NCI-H524 (cell line): ENCODE measurements at regions not wholly inside any gene's neighbourhood (a gene's known extent, or its start where the extent isn't known, plus 50 kb on each side); places are given as distances from the start of the nearest gene placed in this dataset.

Source experiments
- DNase-seq, 2 experiments: peaks; one replicate each; lab custom pipeline; 2025; lab: John Stamatoyannopoulos, UW

DNA sequence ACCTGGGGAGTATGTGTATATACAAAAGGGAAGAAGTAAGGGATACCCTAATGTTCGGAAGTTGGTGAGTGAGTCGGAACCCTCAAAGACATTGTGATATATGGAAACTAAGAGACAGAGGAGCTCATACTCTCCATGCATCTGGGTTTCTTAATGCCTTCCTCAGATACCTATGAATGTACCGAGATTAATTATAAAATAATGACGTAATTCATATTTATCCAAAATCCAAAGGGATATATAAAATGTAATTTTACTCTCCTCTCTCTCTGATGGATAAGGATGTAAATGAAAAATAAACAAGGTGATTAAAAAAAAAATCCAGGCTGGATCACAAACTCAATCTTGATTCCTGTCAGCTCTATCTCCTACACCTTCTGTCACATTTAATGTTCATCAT, 275.9 kb upstream of the FAM241A start:
- DNase-seq, result no peak

DNA sequence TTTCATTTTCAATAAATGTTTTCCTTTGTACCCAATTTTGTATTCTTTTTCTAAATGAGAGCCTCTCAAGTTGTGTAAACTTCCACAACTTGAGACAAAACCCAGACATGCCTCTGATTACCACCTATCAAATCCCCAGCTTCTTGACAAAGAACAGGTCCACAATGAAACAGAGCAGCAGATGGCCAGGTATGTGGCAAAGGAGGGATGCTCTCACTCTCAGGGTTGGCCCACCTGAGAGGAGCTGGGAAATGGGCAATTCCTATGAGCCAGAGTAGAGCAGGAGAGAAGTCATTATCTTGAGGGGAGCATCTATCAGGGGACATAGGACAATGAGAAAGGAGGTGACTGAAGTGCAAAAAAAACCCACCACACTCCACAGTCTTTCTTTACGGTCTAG, 273.5 kb upstream of the FAM241A start:
- DNase-seq, result no peak

DNA sequence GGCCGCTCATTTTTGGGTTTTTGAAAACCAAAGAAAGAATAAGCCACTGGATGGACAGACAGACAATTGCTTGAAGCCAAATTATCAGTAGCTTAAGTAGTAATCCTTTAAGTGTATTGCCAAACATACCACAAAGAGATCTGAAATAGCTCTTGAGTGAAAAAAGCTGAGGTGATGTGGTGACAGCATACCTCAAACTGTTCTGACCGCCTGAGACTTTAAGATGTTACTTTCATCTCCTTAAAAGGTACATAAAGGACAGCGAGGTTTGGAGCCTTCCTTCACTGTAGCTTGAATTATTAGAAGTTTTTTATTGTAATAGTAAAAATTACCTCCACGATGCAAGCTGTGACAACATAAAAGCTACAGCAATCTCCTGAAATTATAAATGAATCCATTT, 271.5 kb upstream of the FAM241A start:
- no peak for DNase-seq

DNA sequence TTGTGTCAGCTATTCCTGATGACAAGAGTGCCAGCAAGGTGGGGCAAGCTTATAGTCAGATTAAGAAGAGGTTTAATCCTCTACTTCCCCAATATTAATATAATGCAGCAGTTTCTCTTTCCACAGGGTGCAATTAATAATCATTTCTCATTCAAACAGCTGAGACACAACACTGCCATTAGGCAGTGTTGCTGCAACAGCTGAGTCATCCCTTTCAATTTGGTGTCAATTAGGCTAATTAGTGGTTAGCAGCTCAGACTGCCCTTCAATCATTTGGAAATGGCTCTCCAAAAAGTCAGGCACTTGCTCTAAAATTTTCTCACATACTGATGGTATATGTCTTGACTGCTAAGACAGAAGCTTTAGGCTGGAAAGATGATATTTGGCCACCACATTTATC, 265.7 kb upstream of the FAM241A start:
- peak; percentile 8 to 28 for DNase-seq

DNA sequence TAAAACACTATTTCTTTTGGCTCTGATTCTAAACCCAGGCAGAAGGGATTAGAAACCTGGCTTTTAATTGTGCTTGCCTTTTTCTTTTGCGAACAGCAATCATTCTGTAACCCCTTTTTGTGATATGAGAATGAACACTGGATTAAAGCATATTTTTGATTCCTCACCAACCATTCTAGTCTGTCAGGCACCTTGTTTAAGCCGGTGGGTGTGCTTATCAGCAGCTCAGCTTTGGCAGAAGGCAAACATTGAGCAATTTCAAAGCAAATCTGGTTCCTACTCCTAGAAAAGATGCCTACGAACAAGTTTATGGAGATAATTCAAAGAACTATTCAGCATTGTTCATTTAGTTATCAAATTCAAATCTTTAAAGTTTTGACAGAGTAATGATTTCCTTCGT, 265.1 kb upstream of the FAM241A start:
- DNase-seq, result no peak

DNA sequence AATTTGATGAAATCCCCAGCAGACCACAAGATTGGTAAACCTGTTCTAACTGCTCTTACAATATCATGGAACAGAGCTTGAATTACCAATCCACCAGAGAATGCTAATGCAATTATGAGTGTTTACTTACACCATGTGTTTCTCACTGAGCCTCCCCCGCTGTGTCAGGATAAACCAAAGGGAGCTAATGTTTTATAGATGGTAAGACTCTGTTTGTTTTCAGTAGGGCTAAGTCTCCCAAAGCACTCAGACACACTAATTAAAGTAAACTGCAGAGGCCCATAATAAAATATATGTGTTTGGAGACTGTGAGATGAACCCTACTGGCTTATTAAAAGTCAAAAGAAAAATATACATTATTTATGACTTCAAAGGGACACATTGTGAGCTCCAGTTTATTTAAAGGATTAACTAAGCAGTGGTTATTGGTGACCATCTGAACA, 261.7 kb upstream of the FAM241A start:
- DNase-seq, result peak; percentile 54 to 79

DNA sequence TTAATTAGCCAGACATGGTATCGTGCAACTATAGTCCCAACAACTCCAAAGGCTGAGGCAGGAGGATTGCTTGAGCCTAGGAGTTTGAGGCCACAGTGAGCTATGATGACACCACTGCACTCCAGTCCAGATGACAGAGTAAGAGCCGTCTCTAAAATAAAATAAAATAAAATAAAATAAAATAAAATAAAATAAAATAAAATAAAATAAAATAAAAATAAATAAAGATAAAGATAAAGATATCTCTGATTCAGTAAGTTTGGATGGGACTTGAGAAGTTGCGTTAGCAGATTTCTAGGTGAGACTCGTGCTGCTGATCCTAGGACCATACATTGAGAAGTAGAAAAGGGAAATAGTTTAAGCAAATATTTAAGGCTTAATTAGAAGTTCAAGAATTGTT, 254.8 kb upstream of the FAM241A start:
- DNase-seq, result no peak

DNA sequence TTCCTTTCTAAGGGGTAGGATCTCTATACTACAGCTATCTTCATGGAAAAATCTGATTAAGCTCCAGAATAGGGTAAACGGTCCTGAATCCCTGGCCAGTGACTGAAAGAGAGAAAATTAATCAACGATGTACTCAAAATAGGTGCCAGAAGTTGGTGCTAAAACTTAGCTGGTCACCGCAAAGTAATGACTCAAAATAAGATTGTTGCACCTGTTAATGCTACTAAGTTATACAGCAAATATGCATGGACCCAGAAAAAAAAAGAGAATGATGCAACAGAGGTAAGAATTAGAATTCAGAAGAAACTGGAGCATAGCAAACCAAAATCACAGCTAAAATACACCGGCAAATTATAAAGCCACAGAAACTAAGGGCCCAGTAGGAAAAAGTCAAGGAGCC, 239.7 kb upstream of the FAM241A start:
- DNase-seq, result no peak

DNA sequence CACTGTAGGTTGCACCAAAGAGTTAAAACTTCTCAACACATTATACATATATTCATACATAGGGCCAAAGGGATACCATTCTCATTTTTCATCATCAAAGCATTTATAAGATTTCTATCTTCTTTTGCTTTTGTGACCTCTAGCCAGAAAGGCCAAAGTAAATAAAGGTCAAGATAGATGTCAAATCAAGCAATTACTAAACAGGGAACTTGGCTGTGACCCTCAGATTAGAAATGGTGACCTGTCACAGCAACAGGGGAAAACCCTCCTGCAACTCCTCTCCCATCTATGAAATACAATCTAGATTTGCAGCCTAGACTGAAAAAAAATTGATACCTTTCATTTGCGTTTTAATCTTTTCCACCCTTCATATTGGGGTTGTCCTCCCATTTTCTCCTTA, 225.6 kb upstream of the FAM241A start:
- DNase-seq, result no peak

DNA sequence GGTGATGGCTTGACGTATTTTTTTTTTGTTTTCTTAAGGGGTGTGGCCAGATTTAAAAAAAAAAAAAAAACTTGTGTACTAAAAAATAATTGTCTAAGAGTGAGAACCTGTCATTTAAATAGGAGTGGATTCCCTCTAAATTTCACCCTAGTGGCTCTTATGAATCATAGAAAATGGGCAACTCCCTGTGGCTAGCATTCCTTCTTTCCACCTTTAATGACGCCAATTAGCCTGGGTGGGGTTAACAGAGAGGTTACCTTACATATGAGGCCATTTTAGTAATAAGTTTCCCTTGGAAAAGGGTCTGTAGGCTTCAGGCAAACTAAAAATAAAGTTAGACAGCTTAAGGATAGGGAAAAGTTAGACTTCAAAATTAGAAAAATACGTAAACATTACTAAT, 223.5 kb upstream of the FAM241A start:
- DNase-seq, result no peak

DNA sequence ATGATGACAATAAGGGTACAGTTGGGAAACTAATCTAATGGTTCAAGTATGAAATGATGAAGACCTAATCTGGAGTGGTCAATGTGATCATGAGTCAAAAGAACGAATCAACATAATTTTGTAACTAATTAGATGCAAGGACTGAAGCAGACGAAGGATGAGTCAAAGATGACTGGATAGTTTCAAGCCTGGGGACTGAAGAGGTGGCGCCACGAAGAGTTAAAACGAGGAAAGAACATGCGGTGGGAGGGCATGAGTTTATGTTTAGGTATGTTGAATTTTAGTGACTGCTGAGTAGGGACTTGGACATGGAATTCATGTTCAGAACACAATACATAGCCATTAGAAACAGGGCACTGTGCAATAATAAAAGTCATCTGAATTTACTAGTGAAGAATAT, 221.5 kb upstream of the FAM241A start:
- no peak for DNase-seq

DNA sequence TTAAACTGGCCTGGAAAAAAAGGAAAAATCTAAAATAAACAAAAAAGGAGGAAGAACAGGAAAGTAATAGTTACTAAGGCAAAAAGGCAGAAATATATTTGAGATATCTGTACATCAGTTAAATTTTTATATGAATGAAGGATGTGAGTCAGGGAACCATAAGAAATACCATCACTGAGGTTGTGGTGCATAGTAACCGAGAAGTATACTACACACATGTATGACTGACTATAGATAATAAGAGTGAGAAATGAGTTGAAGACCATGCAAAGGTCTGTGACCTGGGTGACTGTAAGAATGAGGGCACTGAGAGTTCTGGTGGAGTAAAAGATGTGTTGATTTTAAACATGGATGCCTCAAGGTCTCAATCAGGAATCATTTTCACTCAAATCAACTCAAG, 220.6 kb upstream of the FAM241A start:
- no peak for DNase-seq

DNA sequence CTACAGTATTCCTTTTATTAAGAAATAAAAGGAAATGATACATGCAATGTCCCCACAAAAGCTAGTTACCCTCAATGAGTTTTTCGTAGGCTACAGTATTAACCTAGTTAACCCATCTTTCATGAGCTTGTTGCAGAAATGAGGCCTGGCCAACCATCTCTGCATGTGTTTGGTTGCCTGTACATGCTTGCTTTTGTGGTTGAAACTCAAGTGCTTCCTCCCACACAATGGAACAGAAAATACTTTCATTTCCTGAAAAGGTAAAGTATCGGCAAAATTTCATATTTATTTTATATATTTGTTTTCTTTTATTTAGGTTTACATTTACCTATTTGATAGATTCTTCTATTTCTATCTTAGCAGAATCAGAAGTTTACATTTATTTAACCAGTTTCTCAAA, 214.6 kb upstream of the FAM241A start:
- no peak for DNase-seq

DNA sequence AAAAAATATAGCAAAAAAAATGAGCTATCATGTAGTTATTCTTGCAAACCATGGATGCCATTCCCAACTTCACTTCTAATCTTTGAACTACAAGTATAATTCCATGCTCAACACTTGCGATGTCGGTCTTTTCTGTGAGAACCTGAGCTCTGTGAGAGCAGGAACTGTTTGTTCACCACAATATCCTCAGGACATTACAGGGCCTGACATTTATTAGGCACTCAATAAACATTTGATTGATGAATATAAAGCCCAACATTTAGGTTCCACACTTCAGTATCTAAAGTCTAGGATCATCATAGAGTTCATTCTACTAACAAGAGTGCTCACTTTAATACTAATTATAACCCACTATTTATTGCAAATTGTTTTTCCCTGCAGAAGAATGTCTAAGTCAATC, 211.6 kb upstream of the FAM241A start:
- no peak for DNase-seq

DNA sequence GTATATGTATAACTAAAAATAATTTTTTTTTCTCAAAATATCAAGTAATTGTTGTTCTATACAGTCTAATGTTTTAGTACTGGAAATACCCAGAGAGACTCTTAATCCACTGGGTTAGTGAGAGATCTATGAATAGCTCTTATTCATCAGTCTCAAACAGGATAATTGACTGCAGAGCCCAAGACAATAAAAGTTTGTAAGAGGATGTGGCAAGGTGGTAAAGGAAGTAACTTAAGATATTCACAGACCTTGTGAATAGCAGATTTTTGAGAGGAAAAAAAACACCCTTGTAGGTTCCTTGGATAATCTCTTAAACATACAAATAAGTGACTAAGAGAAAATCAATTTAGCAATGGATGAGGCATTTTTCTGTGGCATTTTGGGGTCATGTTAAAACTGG, 210.9 kb upstream of the FAM241A start:
- no peak for DNase-seq

DNA sequence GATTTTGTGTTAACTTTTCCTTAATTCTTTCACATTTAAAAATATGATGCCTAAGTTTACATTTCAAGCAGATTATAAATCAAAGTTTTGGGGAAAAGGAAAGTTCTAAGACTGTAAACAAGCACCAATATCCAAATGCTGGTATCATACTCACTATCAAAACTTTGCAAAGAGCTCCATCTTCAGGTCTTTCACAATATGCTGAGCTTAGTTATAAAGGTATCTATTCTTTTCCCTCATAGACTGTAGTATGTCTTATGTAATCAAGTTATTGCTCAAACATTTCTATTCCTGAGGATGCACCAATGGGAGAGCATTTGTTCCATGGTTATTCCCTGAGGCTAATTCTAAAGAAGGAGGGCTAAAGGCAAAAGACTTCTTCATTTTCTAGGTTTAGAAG, 207.9 kb upstream of the FAM241A start:
- peak in 1 of 2 experiments; percentile 42 for DNase-seq

DNA sequence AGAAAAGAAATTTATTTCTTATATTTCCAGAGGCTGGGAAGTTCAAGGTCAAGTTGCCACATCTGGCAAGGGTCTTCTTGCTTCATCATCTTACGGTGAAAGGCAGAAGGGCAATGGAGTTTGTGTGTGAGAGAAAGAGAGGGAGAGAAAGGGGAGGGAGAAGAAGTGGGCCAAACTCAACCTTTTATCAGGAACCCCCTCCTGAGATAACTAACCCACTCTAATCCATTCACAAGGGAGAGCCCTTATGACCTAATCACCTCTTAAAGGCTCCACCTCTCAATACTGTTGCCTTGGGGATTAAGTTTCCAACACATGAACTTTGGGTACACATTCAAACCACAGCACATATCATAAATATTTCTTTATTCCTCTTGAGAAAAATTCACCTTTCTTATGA, 203.3 kb upstream of the FAM241A start:
- peak in 1 of 2 experiments; percentile 6 for DNase-seq

DNA sequence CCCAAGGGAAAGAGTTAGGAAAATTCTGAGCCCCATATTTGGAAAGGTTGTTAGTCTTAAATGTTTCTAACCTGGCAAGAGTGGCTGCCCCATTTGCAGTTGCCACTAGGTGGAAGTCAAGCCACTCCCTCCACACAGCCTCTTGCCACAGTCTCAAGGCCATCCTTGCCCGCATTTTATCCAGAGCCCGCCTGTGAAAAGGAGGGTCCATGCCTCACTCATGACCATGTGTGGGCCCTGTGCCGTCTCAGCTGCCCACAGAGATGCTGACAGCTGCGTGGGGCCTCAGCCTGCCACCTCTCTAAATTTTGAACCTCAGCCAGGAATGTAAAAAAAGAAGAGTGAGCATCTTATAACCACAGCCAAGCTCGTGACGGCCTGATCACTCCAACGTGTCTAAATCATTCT, 201.5 kb upstream of the FAM241A start:
- DNase-seq, result peak; percentile 51 to 76

DNA sequence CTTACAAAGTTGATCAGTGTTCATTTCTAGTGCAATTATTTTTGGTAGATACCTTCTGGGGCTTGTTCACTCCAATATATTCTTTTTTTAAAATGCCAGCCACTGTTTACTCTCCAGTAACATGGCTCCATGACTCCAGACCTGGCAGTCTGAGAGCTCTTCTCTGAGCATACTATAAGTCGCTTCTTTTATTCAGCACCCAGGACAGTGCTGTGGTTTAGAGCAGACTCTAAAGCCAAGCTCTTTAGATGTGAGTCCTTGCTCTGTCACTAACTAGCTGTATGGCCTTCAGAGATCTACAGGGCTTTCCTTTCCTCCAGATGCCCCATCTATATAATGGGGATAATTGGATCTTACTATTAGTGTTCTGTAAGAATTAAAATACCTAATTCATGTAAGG, 200.2 kb upstream of the FAM241A start:
- no peak for DNase-seq

DNA sequence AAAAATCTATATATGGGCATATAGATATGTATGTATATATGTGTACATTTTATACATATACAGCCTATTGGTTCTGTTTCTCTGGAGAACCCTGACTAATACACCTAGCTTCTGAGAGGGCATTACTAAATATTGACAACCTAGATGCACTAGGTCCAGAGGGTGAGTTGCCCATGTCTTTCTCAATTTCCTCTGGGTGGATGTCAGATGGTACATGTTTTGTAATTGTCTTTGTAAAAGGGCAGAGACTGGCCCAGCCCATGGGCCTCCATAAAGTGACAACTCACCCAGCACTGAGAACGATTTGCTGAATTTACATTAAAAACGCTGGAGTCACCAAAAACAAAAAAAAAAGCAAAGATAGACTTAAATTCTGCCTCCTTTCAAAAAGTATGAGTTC, 198.5 kb upstream of the FAM241A start:
- DNase-seq, result no peak

DNA sequence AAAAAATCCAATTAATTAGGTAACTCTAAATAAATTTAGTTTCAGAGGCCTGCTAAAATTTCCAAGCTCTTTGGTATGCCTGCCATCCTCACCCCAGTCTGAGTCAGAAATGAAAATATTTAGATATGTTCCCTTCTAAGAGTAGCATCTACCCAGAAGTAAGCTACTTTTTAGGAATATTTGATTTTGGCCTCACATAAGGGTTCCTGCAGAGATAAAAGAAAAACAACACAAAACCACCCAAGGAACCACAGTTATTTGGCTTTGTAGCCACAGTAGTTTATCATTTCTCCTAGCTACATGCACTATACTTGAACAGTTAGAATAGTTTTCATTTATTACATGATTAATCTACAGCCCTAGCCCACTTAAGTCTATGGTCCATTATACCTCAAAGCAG, 192.6 kb upstream of the FAM241A start:
- DNase-seq, result no peak

DNA sequence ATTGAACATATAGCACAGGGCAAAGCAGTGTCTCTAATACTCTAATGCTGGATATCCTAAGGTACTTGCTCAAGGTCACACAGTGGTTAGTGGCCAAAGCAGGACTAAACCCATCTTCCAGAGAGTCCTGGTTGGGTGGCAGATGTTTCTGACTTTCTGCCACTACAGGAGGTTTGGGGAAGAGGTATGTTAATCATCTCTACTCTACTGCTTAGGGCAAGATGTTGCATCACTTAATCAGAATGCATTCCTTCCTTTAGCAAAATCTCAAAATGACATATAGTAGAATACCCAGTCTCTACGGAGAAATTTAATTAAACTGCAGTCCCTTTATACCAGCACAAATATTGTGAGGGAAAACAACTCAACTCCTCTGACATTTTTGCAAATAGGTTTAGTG, 190.7 kb upstream of the FAM241A start:
- no peak for DNase-seq

DNA sequence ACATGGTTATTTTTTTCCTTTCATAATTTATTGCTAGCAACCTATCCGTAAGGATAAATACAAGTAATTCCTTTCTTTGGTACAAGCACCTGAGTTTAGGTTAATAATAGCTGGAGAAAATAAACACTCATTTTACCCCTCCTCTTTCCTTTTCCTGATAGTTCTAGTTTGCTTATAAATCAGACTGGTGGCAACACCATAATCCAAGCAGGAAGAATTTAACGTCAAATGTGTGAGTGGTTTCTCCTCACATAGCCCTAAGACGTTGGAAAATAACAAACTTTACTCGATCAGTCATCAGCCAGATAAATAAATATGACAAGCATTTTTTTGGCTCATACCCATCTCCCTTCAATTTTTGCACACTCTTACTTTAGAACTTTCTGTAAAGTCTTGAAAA, 190.3 kb upstream of the FAM241A start:
- DNase-seq, result no peak

DNA sequence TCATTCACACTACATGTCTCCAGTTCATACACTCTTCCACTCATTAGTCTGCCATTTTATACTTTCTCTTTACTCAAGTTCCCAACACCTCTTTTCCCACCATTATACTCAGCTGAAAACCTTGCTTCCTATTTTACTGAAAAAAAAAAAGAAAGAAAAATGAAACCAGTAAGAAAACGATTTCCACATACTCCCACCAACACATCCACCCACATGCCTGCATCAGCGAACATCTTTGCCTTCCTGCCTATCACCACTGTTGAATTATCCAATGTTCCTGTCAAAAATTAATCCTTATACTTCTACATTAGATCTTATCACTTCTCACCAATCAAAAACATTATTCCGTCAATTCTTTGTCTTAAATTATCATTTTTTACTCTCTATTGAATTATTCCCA, 188.1 kb upstream of the FAM241A start:
- DNase-seq, result no peak

DNA sequence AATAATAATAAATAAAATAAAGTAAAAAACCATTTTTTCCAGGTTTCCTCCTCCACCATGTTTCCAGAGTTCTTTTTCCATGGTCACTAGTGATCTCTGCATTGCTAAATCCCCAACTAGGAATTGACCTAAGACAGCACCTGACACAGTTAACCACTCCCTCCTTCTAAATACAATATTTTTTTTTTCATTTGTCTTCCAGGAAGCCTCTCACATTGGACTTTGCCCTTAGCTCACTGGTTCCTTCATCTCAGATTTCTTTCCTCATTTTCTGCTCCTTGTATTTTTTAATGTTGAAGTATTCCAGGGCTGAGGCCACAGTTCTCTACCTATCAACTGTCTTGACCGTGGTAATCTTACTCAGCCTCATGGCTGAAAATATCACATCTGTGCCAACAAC, 187.3 kb upstream of the FAM241A start:
- no peak for DNase-seq
